ENCODE measurements at regions not wholly inside any gene's neighbourhood (a gene's known extent, or its start where the extent isn't known, plus 50 kb on each side); places are given as distances from the start of the nearest gene placed in this dataset.
"Not testable (repeated sequence)": the region's sequence is repeated elsewhere in the genome, so short reads cannot be mapped to it uniquely, and the experiment has no call there.

DNA sequence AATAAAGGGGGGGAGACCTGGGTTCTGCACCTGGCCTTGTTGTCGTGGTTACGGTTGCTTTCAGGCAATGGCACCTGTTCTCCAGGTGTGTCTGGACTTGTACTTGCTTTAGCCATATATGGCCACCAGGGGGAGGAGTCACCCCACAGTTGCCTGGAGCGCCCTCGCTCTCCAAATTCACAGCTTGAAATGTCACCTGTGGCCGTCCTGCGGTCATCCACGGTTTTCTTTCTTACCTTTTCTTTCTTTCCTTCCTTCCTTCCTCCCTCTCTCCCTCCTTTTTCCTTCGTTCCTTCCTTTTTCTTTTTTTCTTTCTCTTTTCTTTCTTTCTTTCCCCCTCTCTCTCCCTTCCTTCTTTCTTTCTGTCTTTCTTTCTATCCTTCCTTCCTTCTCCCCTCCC lies 157.2 kb upstream of the ZNF92 start (continued):
- TF ChIP-seq YY1 (IDR thresholded peaks at IDR 0.05; ENCODE audit: low read depth, low read length), result peak; percentile 61; the same call in 1 of the 2 replicates
- no peak for TF ChIP-seq EZH2 (IDR thresholded peaks at IDR 0.05; ENCODE audit: low read depth, low read length, severe bottlenecking)
- peak; percentile 87 to 94 for TF ChIP-seq RAD21 (IDR thresholded peaks at IDR 0.05 in 1 of 2, conservative IDR thresholded peaks at IDR 0.05 in 1 of 2; ENCODE audit: low read depth in 2 of 2, low read length in 2 of 2)
- TF ChIP-seq SRF (IDR thresholded peaks at IDR 0.05; ENCODE audit: low read depth, low read length), result peak; percentile 49; the same call in 1 of the 2 replicates

DNA sequence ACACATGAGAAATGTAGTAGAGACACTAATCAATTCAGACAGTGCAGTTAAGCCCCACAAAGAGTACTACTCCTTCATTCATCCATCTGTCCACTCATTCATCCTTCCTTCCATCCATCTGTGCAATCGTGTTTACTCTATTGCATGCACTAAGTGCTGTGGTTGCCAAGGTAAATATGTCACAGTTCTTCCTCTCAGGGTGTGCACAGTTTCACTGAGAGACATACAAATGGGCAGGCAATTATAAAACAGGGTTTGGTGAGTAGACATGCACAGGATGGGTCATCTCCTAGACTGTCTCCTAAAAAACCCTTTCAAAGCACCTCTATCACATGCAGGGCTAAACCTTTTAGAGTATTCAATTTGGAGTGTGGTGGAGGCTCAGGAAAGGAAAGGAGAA lies 160.4 kb upstream of the ZNF92 start:
- H4K8ac ChIP-seq (ENCODE audit: extremely low read depth, insufficient read depth, low read length); H2BK120ac ChIP-seq (replicated peaks; ENCODE audit: low read depth, low read length); H3K9ac ChIP-seq (replicated peaks in 1 of 4; ENCODE audit: extremely low read depth in 1 of 4, low read depth in 3 of 4, low read length in 3 of 4); H4K20me1 ChIP-seq (replicated peaks in 1 of 2; ENCODE audit: control insufficient read depth in 1 of 2, insufficient read depth in 2 of 2, low read length in 2 of 2); H3K79me2 ChIP-seq (ENCODE audit: control insufficient read depth in 1 of 2, insufficient read depth in 2 of 2, low read length in 2 of 2); DNase-seq (ENCODE audit: low read depth in 1 of 2, low spot score in 2 of 2); H4K91ac ChIP-seq (replicated peaks; ENCODE audit: insufficient read length, low read length); H3K18ac ChIP-seq (ENCODE audit: extremely low read depth, low read length); H3K27ac ChIP-seq (ENCODE audit: low read depth, low read length); H3K23ac ChIP-seq (ENCODE audit: insufficient read length); H3K4me3 ChIP-seq (ENCODE audit: extremely low read depth in 1 of 4, insufficient read depth in 2 of 4, low read depth in 3 of 4, low read length in 4 of 4); H3K9me3 ChIP-seq (ENCODE audit: insufficient read depth in 2 of 2, low read depth in 1 of 2, low read length in 1 of 2); H3K36me3 ChIP-seq (ENCODE audit: control insufficient read depth in 2 of 4, insufficient read depth in 4 of 4, low read length in 3 of 4); H3K4ac ChIP-seq (replicated peaks; ENCODE audit: insufficient read length, low read depth, low read length); H4K5ac ChIP-seq (ENCODE audit: insufficient read length, low read depth, low read length); H3K4me1 ChIP-seq (replicated peaks in 1 of 4; ENCODE audit: control insufficient read depth in 3 of 4, insufficient read depth in 4 of 4, low read length in 3 of 4); H2AK5ac ChIP-seq (ENCODE audit: low read depth, low read length); H2AFZ ChIP-seq (ENCODE audit: low read length); H2BK20ac ChIP-seq (ENCODE audit: low read length); H2BK12ac ChIP-seq (ENCODE audit: low read depth, low read length); POLR2A ChIA-PET (ENCODE audit: partially characterized antibody); H3K79me1 ChIP-seq (ENCODE audit: low read depth, low read length); H3K56ac ChIP-seq (replicated peaks; ENCODE audit: insufficient read length, low read depth, low read length); CTCF ChIA-PET (ENCODE audit: partially characterized antibody); H3K14ac ChIP-seq (ENCODE audit: insufficient read length); H2BK15ac ChIP-seq (ENCODE audit: low read length); H3K27me3 ChIP-seq (replicated peaks in 1 of 4; ENCODE audit: control insufficient read depth in 3 of 4, extremely low read depth in 1 of 4, insufficient read depth in 3 of 4, low read length in 3 of 4); H3K4me2 ChIP-seq (ENCODE audit: insufficient read depth in 1 of 2, low read depth in 2 of 2, low read length in 2 of 2); FAIRE-seq; H2BK5ac ChIP-seq (ENCODE audit: low read depth, low read length); H3K23me2 ChIP-seq (ENCODE audit: low read depth, low read length): not testable (repeated sequence)
- 89% methylated on average over 1 of the region's 1 CpG; no CpG with 5 or more reads in 1 of the 2 experiments for WGBS, 2 experiments (ENCODE audit: extremely low coverage in 1 of 2, insufficient coverage in 1 of 2, insufficient read length in 1 of 2, insufficient replicate concordance in 2 of 2, low coverage in 1 of 2, low lambda C conversion rate in 2 of 2, missing lambda C conversion rate in 1 of 2)
